Fibroblast of lung (primary cell): ENCODE measurements at regions not wholly inside any gene's neighbourhood (a gene's known extent, or its start where the extent isn't known, plus 50 kb on each side); places are given as distances from the start of the nearest gene placed in this dataset.

Experiments used
- DNase-seq, 2 donors: peaks; one replicate each; pipeline versions ENCODE4 v3.0.0 to v3.0.0-alpha.2; 2010; ENCODE audit warnings: low read depth in 2 of 2
- H2AFZ ChIP-seq: 2 replicates; pipeline ENCODE4 v1.5.1; 2012; ENCODE audit warnings: low read length, control low read depth, inconsistent platforms
- H3K27ac ChIP-seq: 2 replicates; pipeline ENCODE4 v1.5.1; 2011; ENCODE audit warnings: low read length, control low read depth; ENCODE audit not compliant: insufficient read depth
- H3K27me3 ChIP-seq: 2 replicates; pipeline ENCODE4 v1.5.1; 2011; ENCODE audit warnings: mild to moderate bottlenecking, low read length; ENCODE audit not compliant: control insufficient read depth, insufficient read depth
- H3K36me3 ChIP-seq: 2 replicates; pipeline ENCODE4 v1.5.1; 2011; ENCODE audit warnings: low read length; ENCODE audit not compliant: control insufficient read depth, insufficient read depth
- H3K4me1 ChIP-seq: 2 replicates; pipeline ENCODE4 v1.5.1; 2011; ENCODE audit warnings: low read length; ENCODE audit not compliant: control insufficient read depth, insufficient read depth; ENCODE audit errors: extremely low read depth
- H3K4me2 ChIP-seq: 2 replicates; pipeline ENCODE4 v1.5.1; 2011; ENCODE audit warnings: low read length, control low read depth; ENCODE audit not compliant: insufficient read depth; ENCODE audit errors: extremely low read depth
- H3K4me3 ChIP-seq, 4 experiments: fragments of 200-600 bp in 1 of 4; sonication (generic) in 1 of 4; replicated peaks in 1 of 4; 2 replicates each; pipeline ENCODE4 v1.5.1; 2011 to 2016; ENCODE audit warnings: low read length in 4 of 4, low read depth in 3 of 4, mild to moderate bottlenecking in 3 of 4, control low read depth in 2 of 4, inconsistent platforms in 1 of 4, mixed read lengths in 1 of 4; ENCODE audit not compliant: insufficient read depth in 1 of 4; ENCODE audit errors: control extremely low read depth in 1 of 4
- H3K79me2 ChIP-seq: 2 replicates; pipeline ENCODE4 v1.5.1; 2012; ENCODE audit warnings: mild to moderate bottlenecking, low read length, inconsistent platforms; ENCODE audit not compliant: control insufficient read depth, insufficient read depth
- H3K9ac ChIP-seq: 2 replicates; pipeline ENCODE4 v1.5.1; 2011; ENCODE audit warnings: mild to moderate bottlenecking, low read length, control low read depth; ENCODE audit not compliant: insufficient read depth
- H3K9me3 ChIP-seq: 2 replicates; pipeline ENCODE4 v1.5.1; 2012; ENCODE audit warnings: low read depth, low read length; ENCODE audit not compliant: control insufficient read depth, insufficient read depth
- H4K20me1 ChIP-seq: 2 replicates; pipeline ENCODE4 v1.5.1; 2011; ENCODE audit warnings: low read length; ENCODE audit not compliant: control insufficient read depth, insufficient read depth; ENCODE audit errors: extremely low read depth
- EZH2 ChIP-seq: IDR thresholded peaks from 2 replicates; pipeline ENCODE4 v1.5.1; 2012; ENCODE audit warnings: low read length, control low read depth, mild to moderate bottlenecking; ENCODE audit errors: missing control alignments
- TF ChIP-seq, protein P1 (sequence below), 2 donors: IDR thresholded peaks in 1 of 2; conservative IDR thresholded peaks in 1 of 2; 1 replicate in 1 of 2; 2 replicates in 1 of 2; pipeline ENCODE4 v1.5.1; 2011 to 2012; ENCODE audit warnings: low read length in 2 of 2, control low read depth in 1 of 2, inconsistent platforms in 1 of 2, low read depth in 1 of 2, mild to moderate bottlenecking in 1 of 2

DNA sequence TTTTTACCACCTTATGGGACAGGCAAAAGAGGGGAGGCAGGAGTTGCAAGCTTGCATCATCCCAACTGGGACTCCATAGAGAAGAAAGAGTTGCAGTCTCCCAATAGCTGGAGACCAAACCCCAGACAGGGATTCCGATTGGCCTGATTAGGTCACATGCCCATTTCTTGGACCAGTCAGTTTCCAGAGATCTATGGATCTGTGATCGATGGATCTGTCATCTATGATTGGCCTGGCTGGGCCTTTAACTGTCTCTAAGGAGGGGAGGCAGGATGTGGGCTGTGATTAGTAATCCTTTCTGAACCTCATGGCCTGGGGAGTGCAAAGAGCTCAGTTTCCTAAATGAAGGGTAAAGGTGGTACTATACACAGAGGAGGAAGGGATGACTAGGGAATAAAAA lies 252.1 kb downstream of the MATN1 start:
- TF ChIP-seq, protein P1, sequence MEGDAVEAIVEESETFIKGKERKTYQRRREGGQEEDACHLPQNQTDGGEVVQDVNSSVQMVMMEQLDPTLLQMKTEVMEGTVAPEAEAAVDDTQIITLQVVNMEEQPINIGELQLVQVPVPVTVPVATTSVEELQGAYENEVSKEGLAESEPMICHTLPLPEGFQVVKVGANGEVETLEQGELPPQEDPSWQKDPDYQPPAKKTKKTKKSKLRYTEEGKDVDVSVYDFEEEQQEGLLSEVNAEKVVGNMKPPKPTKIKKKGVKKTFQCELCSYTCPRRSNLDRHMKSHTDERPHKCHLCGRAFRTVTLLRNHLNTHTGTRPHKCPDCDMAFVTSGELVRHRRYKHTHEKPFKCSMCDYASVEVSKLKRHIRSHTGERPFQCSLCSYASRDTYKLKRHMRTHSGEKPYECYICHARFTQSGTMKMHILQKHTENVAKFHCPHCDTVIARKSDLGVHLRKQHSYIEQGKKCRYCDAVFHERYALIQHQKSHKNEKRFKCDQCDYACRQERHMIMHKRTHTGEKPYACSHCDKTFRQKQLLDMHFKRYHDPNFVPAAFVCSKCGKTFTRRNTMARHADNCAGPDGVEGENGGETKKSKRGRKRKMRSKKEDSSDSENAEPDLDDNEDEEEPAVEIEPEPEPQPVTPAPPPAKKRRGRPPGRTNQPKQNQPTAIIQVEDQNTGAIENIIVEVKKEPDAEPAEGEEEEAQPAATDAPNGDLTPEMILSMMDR (conservative IDR thresholded peaks at IDR 0.05 in 1 of 2, IDR thresholded peaks at IDR 0.05 in 1 of 2; ENCODE audit: low read depth in 1 of 2, low read length in 2 of 2) = no peak
- no peak for TF ChIP-seq EZH2

DNA sequence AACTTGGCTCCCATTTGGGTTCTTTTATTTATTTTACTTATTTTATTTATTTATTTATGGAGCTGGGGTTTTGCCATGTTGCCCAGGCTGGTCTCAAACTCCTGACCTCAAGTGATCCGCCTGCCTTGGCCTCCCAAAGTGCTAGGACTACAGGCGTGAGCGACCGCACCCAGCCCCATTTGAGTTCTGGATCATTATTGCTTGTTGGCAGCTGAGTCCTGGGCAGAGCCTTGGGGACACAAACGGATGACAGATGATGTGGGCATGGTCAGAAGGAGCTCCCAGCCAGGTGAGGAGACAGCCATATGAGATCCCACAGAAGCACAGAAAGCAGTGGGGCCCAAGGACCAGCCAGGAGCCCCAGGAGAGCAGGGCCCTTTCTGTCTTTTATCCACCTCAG lies 254.0 kb downstream of the MATN1 start:
- no peaks in the 10 kb centered on the region for H3K36me3 ChIP-seq
- H4K20me1 ChIP-seq = no peaks in the 10 kb centered on the region
- H3K27ac ChIP-seq = no peak overlapping the region
- H3K79me2 ChIP-seq = no peaks in the 10 kb centered on the region
- no peak for TF ChIP-seq EZH2
- TF ChIP-seq, protein P1 (conservative IDR thresholded peaks at IDR 0.05 in 1 of 2, IDR thresholded peaks at IDR 0.05 in 1 of 2; ENCODE audit: low read depth in 1 of 2, low read length in 2 of 2) = no peak
- no peak for DNase-seq
- H3K9ac ChIP-seq = no peak overlapping the region
- no peak overlapping the region for H3K4me3 ChIP-seq
- no peaks in the 10 kb centered on the region for H3K9me3 ChIP-seq
- no peaks in the 10 kb centered on the region for H3K27me3 ChIP-seq
- no peaks in the 10 kb centered on the region for H3K4me1 ChIP-seq
- no peak overlapping the region for H2AFZ ChIP-seq
- no peak overlapping the region for H3K4me2 ChIP-seq

More for the DNA sequence above, 252.1 kb downstream of the MATN1 start:
- Histone ChIP-seq H3K27ac (no peak overlapping the region), H3K4me3 (no peak overlapping the region), H3K4me1 (no peaks in the 10 kb centered on the region), H4K20me1 (no peaks in the 10 kb centered on the region), H3K9ac (no peak overlapping the region), H3K36me3 (no peaks in the 10 kb centered on the region), H3K9me3 (no peaks in the 10 kb centered on the region), H2AFZ (no peak overlapping the region), H3K27me3 (no peaks in the 10 kb centered on the region), H3K4me2 (no peak overlapping the region), H3K79me2 (no peaks in the 10 kb centered on the region)
- DNase-seq = no peak

DNA sequence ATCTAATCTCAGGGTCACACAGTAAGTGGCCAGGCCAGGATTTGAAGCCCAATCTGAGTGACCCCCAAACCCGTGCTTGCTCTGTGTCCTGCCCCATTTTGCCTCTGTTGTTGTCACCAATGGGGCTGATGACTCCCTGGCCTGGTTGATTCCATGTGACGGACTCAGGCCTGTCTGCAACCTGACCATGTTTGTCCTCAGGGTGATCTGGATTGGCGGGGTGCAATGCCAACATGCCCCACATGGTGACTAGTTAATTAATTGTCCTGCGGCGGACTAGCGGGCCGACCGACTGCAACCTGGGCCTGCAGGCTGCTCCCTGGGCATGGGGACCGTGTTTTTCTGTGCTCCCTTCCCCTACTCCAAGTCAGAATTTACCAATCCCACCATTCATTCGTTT lies 256.3 kb downstream of the MATN1 start:
- H3K79me2 ChIP-seq = no peaks in the 10 kb centered on the region
- DNase-seq = no peak
- no peak overlapping the region for H2AFZ ChIP-seq
- no peak overlapping the region for H3K4me3 ChIP-seq
- no peaks in the 10 kb centered on the region for H3K9me3 ChIP-seq
- no peak overlapping the region for H3K9ac ChIP-seq
- H4K20me1 ChIP-seq = no peaks in the 10 kb centered on the region
- TF ChIP-seq EZH2 = no peak
- TF ChIP-seq, protein P1 (conservative IDR thresholded peaks at IDR 0.05 in 1 of 2, IDR thresholded peaks at IDR 0.05 in 1 of 2; ENCODE audit: low read depth in 1 of 2, low read length in 2 of 2) = no peak
- no peaks in the 10 kb centered on the region for H3K27me3 ChIP-seq
- H3K36me3 ChIP-seq = no peaks in the 10 kb centered on the region
- no peak overlapping the region for H3K27ac ChIP-seq
- H3K4me2 ChIP-seq = no peak overlapping the region
- H3K4me1 ChIP-seq = no peaks in the 10 kb centered on the region
